ENCODE measurements at regions not wholly inside any gene's neighbourhood (a gene's known extent, or its start where the extent isn't known, plus 50 kb on each side); places are given as distances from the start of the nearest gene placed in this dataset.
A peak's percentile ranks its signal among the peaks of the same experiment; 100 is the strongest.

DNA sequence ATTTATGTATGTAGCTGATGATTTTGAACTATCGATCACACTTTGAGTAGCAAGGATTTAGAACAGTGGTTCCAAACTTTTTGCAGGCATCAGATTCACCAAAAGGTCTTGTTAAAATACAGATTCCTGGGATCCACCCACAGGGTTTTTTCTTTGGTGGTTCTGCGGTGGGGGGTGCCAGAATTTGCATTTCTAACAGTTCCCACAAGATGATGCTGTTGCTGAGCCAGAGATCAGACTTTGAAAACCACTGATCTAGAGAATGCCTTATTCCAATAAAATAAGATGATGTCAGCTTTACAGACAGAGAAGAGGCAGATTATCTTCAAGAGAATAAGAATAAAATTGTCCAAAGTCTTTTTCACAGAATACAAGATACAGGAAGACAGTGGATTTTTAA is 80.9 kb upstream of the SHISA2 start:
- TF ChIP-seq EZH2 (optimal IDR thresholded peaks at IDR 0.05; ENCODE audit: low read depth, low read length) (no peak), EZH2phosphoT487 (IDR thresholded peaks at IDR 0.05; ENCODE audit: low read length) (no peak)
- TF ChIP-seq, protein P1, sequence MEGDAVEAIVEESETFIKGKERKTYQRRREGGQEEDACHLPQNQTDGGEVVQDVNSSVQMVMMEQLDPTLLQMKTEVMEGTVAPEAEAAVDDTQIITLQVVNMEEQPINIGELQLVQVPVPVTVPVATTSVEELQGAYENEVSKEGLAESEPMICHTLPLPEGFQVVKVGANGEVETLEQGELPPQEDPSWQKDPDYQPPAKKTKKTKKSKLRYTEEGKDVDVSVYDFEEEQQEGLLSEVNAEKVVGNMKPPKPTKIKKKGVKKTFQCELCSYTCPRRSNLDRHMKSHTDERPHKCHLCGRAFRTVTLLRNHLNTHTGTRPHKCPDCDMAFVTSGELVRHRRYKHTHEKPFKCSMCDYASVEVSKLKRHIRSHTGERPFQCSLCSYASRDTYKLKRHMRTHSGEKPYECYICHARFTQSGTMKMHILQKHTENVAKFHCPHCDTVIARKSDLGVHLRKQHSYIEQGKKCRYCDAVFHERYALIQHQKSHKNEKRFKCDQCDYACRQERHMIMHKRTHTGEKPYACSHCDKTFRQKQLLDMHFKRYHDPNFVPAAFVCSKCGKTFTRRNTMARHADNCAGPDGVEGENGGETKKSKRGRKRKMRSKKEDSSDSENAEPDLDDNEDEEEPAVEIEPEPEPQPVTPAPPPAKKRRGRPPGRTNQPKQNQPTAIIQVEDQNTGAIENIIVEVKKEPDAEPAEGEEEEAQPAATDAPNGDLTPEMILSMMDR (IDR thresholded peaks at IDR 0.05; ENCODE audit: low read length), result 0 out of 2 replicates have a peak, but pooled peaks have one; percentile 3
- Histone ChIP-seq H3K4me1 (ENCODE audit: low read length) (no peaks in the 10 kb centered on the region), H3K9ac (ENCODE audit: low read length) (no peak overlapping the region), H3K27me3 (replicated peaks; ENCODE audit: insufficient read depth, low read length) (no peaks in the 10 kb centered on the region), H2AFZ (ENCODE audit: low read length) (no peak overlapping the region), H3K27ac (ENCODE audit: low read length) (no peak overlapping the region), H3K4me3 (ENCODE audit: low read length) (no peak overlapping the region), H4K20me1 (ENCODE audit: insufficient read depth, low read length) (no peaks in the 10 kb centered on the region), H3K4me2 (ENCODE audit: low read depth, low read length) (no peak overlapping the region), H3K79me2 (ENCODE audit: low read length) (no peaks in the 10 kb centered on the region), H3K36me3 (replicated peaks; ENCODE audit: insufficient read depth, low read length) (no peaks in the 10 kb centered on the region), H3K9me3 (replicated peaks; ENCODE audit: insufficient read depth, low read length) (no peaks in the 10 kb centered on the region), H3F3A (ENCODE audit: insufficient read depth, low read length) (no peaks in the 10 kb centered on the region), H3K9me2 (replicated peaks; ENCODE audit: insufficient read depth, low read length) (no peaks in the 10 kb centered on the region)
- DNase-seq, result no peak

DNA sequence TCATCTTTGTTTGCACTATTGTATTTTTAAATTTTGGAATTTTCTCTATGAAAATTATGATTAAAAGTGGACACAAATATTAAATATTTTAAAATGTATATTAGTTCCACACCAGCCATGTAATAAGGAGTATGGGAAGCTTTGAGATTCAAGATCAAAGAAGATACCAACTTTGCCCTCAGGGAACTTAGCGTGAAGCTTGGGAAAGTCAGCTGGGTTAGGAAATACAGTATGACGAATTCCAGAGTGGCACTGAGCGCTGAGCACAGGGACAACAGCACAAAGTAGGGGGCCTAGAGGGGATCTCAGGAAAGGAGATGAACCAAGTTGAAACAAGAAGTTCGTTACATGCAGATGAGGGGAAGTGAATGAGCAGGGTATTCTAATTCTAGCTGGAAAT is 76.9 kb upstream of the SHISA2 start:
- no peak overlapping the region for H3K4me3 ChIP-seq (ENCODE audit: low read length)
- H3K9me2 ChIP-seq (replicated peaks; ENCODE audit: insufficient read depth, low read length), result no peaks in the 10 kb centered on the region
- H3K27me3 ChIP-seq (replicated peaks; ENCODE audit: insufficient read depth, low read length), result no peaks in the 10 kb centered on the region
- no peaks in the 10 kb centered on the region for H3K79me2 ChIP-seq (ENCODE audit: low read length)
- no peak overlapping the region for H3K27ac ChIP-seq (ENCODE audit: low read length)
- no peaks in the 10 kb centered on the region for H3F3A ChIP-seq (ENCODE audit: insufficient read depth, low read length)
- no peak overlapping the region for H3K9ac ChIP-seq (ENCODE audit: low read length)
- no peak for DNase-seq
- H3K4me1 ChIP-seq (ENCODE audit: low read length), result no peaks in the 10 kb centered on the region
- TF ChIP-seq, protein P1 (IDR thresholded peaks at IDR 0.05; ENCODE audit: low read length), result no peak
- TF ChIP-seq EZH2phosphoT487 (IDR thresholded peaks at IDR 0.05; ENCODE audit: low read length) (no peak), EZH2 (optimal IDR thresholded peaks at IDR 0.05; ENCODE audit: low read depth, low read length) (no peak)
- H3K36me3 ChIP-seq (replicated peaks; ENCODE audit: insufficient read depth, low read length), result no peaks in the 10 kb centered on the region
- no peak overlapping the region for H2AFZ ChIP-seq (ENCODE audit: low read length)
- H4K20me1 ChIP-seq (ENCODE audit: insufficient read depth, low read length), result no peaks in the 10 kb centered on the region
- no peak overlapping the region for H3K4me2 ChIP-seq (ENCODE audit: low read depth, low read length)
- H3K9me3 ChIP-seq (replicated peaks; ENCODE audit: insufficient read depth, low read length), result no peaks in the 10 kb centered on the region

DNA sequence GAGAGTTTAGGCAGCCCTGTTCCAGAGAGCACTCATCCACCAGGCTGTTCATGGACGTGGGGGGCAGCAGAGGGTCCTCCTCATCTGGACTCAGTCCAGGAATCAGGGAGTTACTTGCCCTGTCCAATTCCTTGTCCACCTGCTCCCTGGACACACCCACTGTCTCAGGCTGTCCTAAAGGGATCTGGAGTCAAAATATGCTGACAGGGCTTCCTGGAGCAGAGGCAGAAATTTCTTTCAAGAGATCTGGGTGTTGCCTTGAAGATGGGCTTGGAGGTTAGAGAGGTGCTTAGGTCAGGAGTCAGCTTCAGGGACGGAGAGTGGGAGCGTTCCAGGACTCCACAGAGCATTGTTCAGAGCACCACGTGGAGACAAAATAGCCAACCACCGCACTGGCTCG is 65.8 kb upstream of the SHISA2 start:
- no peak for DNase-seq
- Histone ChIP-seq H3K9me2 (replicated peaks; ENCODE audit: insufficient read depth, low read length) (no peaks in the 10 kb centered on the region), H3K27me3 (replicated peaks; ENCODE audit: insufficient read depth, low read length) (no peaks in the 10 kb centered on the region), H4K20me1 (ENCODE audit: insufficient read depth, low read length) (no peaks in the 10 kb centered on the region), H3K9me3 (replicated peaks; ENCODE audit: insufficient read depth, low read length) (no peaks in the 10 kb centered on the region), H3F3A (ENCODE audit: insufficient read depth, low read length) (no peaks in the 10 kb centered on the region), H3K4me2 (ENCODE audit: low read depth, low read length) (no peak overlapping the region), H3K4me3 (ENCODE audit: low read length) (no peak overlapping the region), H3K79me2 (ENCODE audit: low read length) (no peaks in the 10 kb centered on the region), H3K27ac (ENCODE audit: low read length) (no peak overlapping the region), H3K9ac (ENCODE audit: low read length) (no peak overlapping the region), H3K36me3 (replicated peaks; ENCODE audit: insufficient read depth, low read length) (no peaks in the 10 kb centered on the region), H3K4me1 (ENCODE audit: low read length) (no peaks in the 10 kb centered on the region), H2AFZ (ENCODE audit: low read length) (no peak overlapping the region)
- TF ChIP-seq, protein P1 (IDR thresholded peaks at IDR 0.05; ENCODE audit: low read length), result no peak
- TF ChIP-seq EZH2 (optimal IDR thresholded peaks at IDR 0.05; ENCODE audit: low read depth, low read length), result no peak
- TF ChIP-seq EZH2phosphoT487 (IDR thresholded peaks at IDR 0.05; ENCODE audit: low read length), result no peak

Data from MM.1S (cell line).